ENCODE measurements at regions not wholly inside any gene's neighbourhood (a gene's known extent, or its start where the extent isn't known, plus 50 kb on each side); places are given as distances from the start of the nearest gene placed in this dataset.

DNA sequence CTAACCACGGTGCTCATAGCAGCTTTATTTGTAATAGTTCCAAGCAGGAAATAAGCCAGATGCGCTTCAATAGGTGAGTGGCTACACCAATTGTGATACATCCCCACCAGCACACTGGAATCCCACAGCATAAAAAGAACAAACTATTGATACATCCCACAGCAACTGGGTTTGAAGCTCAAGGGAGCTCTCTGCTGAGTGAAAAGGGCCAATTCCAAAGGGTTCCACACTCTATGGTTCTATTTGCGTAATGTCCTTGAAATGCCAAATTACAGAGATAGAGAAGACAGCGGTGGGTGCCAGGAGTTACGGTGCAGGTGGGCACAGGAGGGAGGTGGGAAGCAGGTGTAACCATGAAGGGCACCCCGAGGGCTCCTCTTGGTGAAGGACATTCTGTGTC, 155.3 kb upstream of the PPP1R26 start:
- TF ChIP-seq, protein P1, sequence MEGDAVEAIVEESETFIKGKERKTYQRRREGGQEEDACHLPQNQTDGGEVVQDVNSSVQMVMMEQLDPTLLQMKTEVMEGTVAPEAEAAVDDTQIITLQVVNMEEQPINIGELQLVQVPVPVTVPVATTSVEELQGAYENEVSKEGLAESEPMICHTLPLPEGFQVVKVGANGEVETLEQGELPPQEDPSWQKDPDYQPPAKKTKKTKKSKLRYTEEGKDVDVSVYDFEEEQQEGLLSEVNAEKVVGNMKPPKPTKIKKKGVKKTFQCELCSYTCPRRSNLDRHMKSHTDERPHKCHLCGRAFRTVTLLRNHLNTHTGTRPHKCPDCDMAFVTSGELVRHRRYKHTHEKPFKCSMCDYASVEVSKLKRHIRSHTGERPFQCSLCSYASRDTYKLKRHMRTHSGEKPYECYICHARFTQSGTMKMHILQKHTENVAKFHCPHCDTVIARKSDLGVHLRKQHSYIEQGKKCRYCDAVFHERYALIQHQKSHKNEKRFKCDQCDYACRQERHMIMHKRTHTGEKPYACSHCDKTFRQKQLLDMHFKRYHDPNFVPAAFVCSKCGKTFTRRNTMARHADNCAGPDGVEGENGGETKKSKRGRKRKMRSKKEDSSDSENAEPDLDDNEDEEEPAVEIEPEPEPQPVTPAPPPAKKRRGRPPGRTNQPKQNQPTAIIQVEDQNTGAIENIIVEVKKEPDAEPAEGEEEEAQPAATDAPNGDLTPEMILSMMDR (conservative IDR thresholded peaks at IDR 0.05; ENCODE audit: low read depth, low read length) = no peak
- TF ChIP-seq POLR2A (IDR thresholded peaks at IDR 0.05; ENCODE audit: low read depth, low read length) (no peak), SMC3 (IDR thresholded peaks at IDR 0.05; ENCODE audit: low read depth, low read length) (no peak), CEBPB (IDR thresholded peaks at IDR 0.05; ENCODE audit: low read depth, low read length) (no peak), BHLHE40 (IDR thresholded peaks at IDR 0.05; ENCODE audit: low read depth, low read length) (no peak), RAD21 (IDR thresholded peaks at IDR 0.05; ENCODE audit: low read length) (no peak), RFX5 (IDR thresholded peaks at IDR 0.05; ENCODE audit: low read depth, low read length) (no peak), MXI1 (IDR thresholded peaks at IDR 0.05; ENCODE audit: borderline replicate concordance, low read depth, low read length) (no peak), MAZ (IDR thresholded peaks at IDR 0.05; ENCODE audit: borderline replicate concordance, low read depth, low read length) (no peak), FOS (IDR thresholded peaks at IDR 0.05; ENCODE audit: low read depth, low read length) (no peak)
- TF ChIP-seq, protein P2, sequence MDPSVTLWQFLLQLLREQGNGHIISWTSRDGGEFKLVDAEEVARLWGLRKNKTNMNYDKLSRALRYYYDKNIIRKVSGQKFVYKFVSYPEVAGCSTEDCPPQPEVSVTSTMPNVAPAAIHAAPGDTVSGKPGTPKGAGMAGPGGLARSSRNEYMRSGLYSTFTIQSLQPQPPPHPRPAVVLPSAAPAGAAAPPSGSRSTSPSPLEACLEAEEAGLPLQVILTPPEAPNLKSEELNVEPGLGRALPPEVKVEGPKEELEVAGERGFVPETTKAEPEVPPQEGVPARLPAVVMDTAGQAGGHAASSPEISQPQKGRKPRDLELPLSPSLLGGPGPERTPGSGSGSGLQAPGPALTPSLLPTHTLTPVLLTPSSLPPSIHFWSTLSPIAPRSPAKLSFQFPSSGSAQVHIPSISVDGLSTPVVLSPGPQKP (IDR thresholded peaks at IDR 0.05; ENCODE audit: borderline replicate concordance, low read depth, low read length) = no peak
- TF ChIP-seq, protein P3, sequence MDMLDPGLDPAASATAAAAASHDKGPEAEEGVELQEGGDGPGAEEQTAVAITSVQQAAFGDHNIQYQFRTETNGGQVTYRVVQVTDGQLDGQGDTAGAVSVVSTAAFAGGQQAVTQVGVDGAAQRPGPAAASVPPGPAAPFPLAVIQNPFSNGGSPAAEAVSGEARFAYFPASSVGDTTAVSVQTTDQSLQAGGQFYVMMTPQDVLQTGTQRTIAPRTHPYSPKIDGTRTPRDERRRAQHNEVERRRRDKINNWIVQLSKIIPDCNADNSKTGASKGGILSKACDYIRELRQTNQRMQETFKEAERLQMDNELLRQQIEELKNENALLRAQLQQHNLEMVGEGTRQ (IDR thresholded peaks at IDR 0.05; ENCODE audit: low read depth, low read length) = no peak

Data from IMR-90 (cell line).